ENCODE measurements at regions not wholly inside any gene's neighbourhood (a gene's known extent, or its start where the extent isn't known, plus 50 kb on each side); places are given as distances from the start of the nearest gene placed in this dataset.

DNA sequence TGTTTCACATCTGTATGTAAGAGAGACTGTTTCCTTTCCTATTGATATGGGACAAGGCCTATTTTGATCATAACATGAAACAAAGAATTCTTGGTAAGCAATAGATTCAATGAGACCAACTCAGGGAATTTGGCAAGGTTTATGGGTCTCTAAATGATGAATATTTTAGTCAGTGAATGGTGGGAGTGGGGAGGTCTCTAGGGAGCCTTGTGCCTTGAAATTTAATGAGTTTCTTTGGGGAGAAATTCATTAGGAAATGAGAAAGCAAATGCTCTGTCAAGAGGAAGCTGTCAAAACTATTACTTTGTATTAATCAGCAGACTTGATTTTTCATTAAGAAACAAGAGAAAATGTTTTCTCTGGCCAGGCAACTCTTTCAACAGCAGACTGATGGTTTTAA lies 921.7 kb upstream of the API5 start:
- H3K4me3 ChIP-seq, result no peak overlapping the region
- no peaks in the 10 kb centered on the region for H3K36me3 ChIP-seq
- no peak overlapping the region for H3K27ac ChIP-seq (replicated peaks in 1 of 4)
- no peaks in the 10 kb centered on the region for H3K27me3 ChIP-seq
- H3K9me3 ChIP-seq, result no peaks in the 10 kb centered on the region
- no peaks in the 10 kb centered on the region for H3K4me1 ChIP-seq
- no peak for TF ChIP-seq POLR2A (IDR thresholded peaks at IDR 0.05; ENCODE audit: low read depth)
- no peak for TF ChIP-seq POLR2AphosphoS5 (IDR thresholded peaks at IDR 0.05)
- TF ChIP-seq, protein P1, sequence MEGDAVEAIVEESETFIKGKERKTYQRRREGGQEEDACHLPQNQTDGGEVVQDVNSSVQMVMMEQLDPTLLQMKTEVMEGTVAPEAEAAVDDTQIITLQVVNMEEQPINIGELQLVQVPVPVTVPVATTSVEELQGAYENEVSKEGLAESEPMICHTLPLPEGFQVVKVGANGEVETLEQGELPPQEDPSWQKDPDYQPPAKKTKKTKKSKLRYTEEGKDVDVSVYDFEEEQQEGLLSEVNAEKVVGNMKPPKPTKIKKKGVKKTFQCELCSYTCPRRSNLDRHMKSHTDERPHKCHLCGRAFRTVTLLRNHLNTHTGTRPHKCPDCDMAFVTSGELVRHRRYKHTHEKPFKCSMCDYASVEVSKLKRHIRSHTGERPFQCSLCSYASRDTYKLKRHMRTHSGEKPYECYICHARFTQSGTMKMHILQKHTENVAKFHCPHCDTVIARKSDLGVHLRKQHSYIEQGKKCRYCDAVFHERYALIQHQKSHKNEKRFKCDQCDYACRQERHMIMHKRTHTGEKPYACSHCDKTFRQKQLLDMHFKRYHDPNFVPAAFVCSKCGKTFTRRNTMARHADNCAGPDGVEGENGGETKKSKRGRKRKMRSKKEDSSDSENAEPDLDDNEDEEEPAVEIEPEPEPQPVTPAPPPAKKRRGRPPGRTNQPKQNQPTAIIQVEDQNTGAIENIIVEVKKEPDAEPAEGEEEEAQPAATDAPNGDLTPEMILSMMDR (IDR thresholded peaks at IDR 0.05), result no peak
- TF ChIP-seq EP300 (IDR thresholded peaks at IDR 0.05), result no peak
- DNase-seq (ENCODE audit: extremely low spot score), result no peak
- intact Hi-C loops (cut with DNase I), result no loop called here

DNA sequence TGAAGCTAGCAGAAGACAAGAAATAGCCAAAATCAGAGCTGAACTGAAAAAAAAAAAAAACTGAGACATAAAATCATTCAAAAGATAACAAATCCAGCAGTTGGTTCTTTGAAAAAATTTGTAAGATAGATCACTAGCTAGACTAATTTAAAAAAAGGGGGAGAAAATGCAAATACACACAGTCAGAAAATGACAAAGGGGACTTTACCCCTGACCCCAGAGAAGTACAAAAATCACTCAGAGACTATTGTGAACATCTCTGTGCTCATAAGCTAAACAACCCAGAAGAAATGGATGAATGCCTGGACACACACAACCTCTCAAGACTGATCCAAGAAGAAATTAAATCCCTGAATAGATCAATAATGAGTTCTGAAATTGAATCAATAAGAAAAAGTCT lies 914.3 kb upstream of the API5 start:
- intact Hi-C loops (cut with DNase I), result no loop called here
- H3K4me1 ChIP-seq, result no peaks in the 10 kb centered on the region

DNA sequence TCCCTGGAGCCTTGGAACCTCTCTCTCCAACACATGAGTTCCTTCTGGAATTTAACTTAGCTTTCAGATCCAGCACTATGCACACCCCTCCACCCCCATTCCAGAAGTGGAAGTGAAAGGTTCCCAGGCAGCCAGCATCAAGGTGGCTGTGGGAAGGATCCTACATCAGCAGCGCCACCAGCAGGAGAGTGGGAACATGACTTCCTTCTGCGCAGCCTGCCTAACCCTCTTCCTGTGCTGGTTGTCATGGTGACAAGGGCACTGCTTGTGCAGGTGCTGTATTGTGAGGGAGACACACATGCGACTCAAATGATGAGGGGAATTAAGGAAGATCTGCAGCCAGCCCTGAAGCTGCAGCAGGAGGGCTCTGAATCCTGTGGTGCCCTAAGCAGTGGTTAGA lies 904.5 kb upstream of the API5 start:
- intact Hi-C loops (cut with DNase I), result no loop called here
- Histone ChIP-seq H3K4me3 (no peak overlapping the region), H3K36me3 (no peaks in the 10 kb centered on the region), H3K4me1 (no peaks in the 10 kb centered on the region), H3K27me3 (no peaks in the 10 kb centered on the region), H3K9me3 (no peaks in the 10 kb centered on the region), H3K27ac (replicated peaks in 1 of 4) (no peak overlapping the region)
- WGBS, result 23% methylated on average over 2 of the region's 3 CpGs
- no peak for DNase-seq (ENCODE audit: extremely low spot score)
- TF ChIP-seq, protein P1 (IDR thresholded peaks at IDR 0.05), result no peak
- no peak for TF ChIP-seq POLR2A (IDR thresholded peaks at IDR 0.05; ENCODE audit: low read depth)
- no peak for TF ChIP-seq POLR2AphosphoS5 (IDR thresholded peaks at IDR 0.05)

More for the DNA sequence above, 914.3 kb upstream of the API5 start:
- H3K27ac ChIP-seq (replicated peaks in 1 of 4), result no peak overlapping the region
- no peak overlapping the region for H3K4me3 ChIP-seq
- DNase-seq (ENCODE audit: extremely low spot score), result no peak
- H3K9me3 ChIP-seq, result peaks cover 0 to 11% (median 0%) of the 10 kb centered on the region in 4 donors
- TF ChIP-seq POLR2AphosphoS5 (IDR thresholded peaks at IDR 0.05) (no peak), POLR2A (IDR thresholded peaks at IDR 0.05; ENCODE audit: low read depth) (no peak), EP300 (IDR thresholded peaks at IDR 0.05) (no peak)
- TF ChIP-seq, protein P1 (IDR thresholded peaks at IDR 0.05), result no peak
- no peaks in the 10 kb centered on the region for H3K36me3 ChIP-seq
- no peaks in the 10 kb centered on the region for H3K27me3 ChIP-seq

DNA sequence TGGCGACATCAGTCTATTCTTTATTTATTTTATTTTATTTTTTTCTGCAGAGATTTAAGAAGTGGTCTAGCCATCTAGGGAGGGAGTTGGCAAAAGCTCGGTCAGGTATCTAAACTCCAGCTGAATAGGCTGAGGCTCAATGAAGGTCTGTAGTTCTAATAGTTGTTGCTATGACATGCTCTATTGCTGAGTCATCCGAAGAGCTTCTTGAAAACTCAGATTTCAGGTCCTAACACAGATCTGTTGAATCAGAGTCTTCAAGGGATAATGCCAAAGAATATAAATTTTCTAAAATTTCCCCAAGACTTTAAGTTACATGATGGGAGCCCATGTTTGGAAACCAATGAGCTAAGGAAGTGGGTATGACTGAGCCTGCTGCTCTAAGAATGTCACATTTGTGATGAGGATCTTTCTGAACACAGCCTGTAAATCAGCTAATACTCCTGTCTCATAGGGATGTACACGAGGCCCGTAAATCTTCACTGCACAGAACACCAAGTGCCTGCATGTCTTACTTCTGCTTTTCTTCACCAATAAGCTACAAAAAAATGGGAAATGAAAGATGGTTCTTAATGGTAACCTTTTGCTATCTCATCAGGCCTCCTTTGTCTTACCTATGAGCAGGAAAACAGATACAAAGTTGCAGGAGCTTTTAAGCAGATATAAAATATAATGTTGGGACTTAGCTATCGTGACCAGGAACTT lies 901.4 kb upstream of the API5 start:
- no peak overlapping the region for H3K27ac ChIP-seq (replicated peaks in 1 of 4)
- H3K36me3 ChIP-seq, result no peaks in the 10 kb centered on the region
- TF ChIP-seq, protein P1 (IDR thresholded peaks at IDR 0.05), result no peak
- TF ChIP-seq EP300 (IDR thresholded peaks at IDR 0.05), result no peak
- no peak for TF ChIP-seq POLR2A (IDR thresholded peaks at IDR 0.05; ENCODE audit: low read depth)
- TF ChIP-seq POLR2AphosphoS5 (IDR thresholded peaks at IDR 0.05), result no peak
- H3K9me3 ChIP-seq, result no peaks in the 10 kb centered on the region
- DNase-seq (ENCODE audit: extremely low spot score), result no peak
- intact Hi-C loops (cut with DNase I), result no loop called here
- 67% methylated on average over 6 of the region's 6 CpGs for WGBS
- no peaks in the 10 kb centered on the region for H3K4me1 ChIP-seq
- no peak overlapping the region for H3K4me3 ChIP-seq
- H3K27me3 ChIP-seq, result no peaks in the 10 kb centered on the region

DNA sequence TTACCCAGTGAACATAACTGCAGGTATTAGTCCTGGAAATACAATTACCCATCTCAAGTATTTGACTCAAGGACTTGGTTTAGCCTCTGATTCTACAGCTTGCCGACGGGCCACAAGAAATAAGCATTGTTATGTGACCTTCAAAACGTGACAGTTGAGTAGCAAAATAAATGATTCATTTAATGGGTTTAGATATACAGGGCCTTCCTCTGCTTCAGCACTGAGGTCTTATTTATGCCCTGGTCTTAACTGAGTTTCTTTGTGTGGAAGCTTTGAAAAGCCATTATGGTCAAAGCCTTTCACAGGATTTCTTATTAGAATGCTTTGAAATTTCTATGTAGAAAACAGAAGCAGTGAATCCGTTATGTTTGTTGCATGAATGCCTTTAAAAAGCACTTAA lies 899.2 kb upstream of the API5 start:
- no peaks in the 10 kb centered on the region for H3K27me3 ChIP-seq
- H3K9me3 ChIP-seq, result no peaks in the 10 kb centered on the region
- no peak overlapping the region for H3K4me3 ChIP-seq
- intact Hi-C loops (cut with DNase I), result no loop called here
- no peak for TF ChIP-seq POLR2AphosphoS5 (IDR thresholded peaks at IDR 0.05)
- TF ChIP-seq EP300 (IDR thresholded peaks at IDR 0.05), result no peak
- TF ChIP-seq POLR2A (IDR thresholded peaks at IDR 0.05; ENCODE audit: low read depth), result no peak
- TF ChIP-seq, protein P1 (IDR thresholded peaks at IDR 0.05), result no peak
- H3K36me3 ChIP-seq, result no peaks in the 10 kb centered on the region
- no peaks in the 10 kb centered on the region for H3K4me1 ChIP-seq
- no peak for DNase-seq (ENCODE audit: extremely low spot score)
- no peak overlapping the region for H3K27ac ChIP-seq (replicated peaks in 1 of 4)
- 45% methylated on average over 4 of the region's 4 CpGs for WGBS

All from esophagus muscularis mucosa (tissue), 4 donors.